GM21619 (cell line): ENCODE measurements at regions not wholly inside any gene's neighbourhood (a gene's known extent, or its start where the extent isn't known, plus 50 kb on each side); places are given as distances from the start of the nearest gene placed in this dataset.
A peak's percentile ranks its signal among the peaks of the same experiment; 100 is the strongest.
"Not testable (repeated sequence)": the region's sequence is repeated elsewhere in the genome, so short reads cannot be mapped to it uniquely, and the experiment has no call there.

Experiments used
- ATAC-seq: cut with Tn5 transposase; IDR thresholded peaks from one replicate; pipeline ENCODE4 v1.9.1; 2021; ENCODE audit not compliant: unreplicated experiment

- peak; percentile 77 for ATAC-seq
These were observed 517.4 kb downstream of the CCSER2 start for GRCh38 chr10:84845628-84846261.

DNA sequence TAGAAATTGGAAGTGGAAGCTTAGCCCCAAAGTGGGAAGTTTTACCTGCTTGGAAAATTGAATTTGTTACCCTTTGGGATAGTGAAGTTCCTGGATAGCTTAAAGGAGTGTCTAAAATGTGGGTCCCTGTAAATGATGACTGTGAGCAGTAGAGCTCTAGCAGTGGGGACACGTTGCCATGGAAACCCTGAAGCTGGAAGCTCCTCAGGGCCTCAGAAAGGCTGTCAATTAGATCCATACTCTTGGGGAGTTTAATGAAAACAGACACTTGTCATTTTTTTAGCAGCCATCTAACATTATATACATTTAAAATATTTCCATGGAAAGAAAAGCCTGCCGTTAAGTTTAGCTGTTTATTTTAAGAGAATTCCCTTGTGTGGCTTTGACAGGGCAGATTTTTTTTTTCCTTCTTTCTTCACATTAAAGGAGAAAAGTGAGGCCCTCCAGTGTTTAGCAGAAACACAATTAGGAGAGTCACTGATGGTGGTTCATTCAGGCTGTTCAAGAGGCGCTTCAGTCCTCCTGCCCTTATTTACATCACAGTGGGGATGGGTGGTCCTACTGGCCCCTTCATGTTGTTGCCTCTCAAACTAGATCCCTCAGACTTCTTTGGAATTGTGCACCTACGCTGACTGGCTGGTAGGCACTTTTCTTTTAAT lies 518.4 kb downstream of the CCSER2 start:
- ATAC-seq, result no peak

DNA sequence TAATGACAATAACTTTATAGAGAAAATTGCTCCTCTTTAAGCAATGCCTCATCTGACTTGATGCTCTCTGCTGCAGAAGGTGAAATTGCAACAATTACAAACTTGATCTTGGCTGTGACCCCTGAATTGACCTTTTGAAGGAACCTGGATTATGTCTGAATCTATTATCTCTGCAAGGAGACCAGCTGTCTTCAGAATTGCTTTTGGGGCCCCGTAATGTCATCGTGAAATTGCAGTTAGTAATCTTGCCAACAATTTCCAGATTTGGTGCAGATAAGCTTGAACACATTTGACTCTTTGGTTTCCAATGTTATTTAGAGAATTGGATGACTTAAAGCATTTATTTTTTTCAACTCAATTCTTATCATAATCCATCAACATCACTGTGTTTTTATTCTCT lies 520.6 kb downstream of the CCSER2 start:
- ATAC-seq, result no peak

DNA sequence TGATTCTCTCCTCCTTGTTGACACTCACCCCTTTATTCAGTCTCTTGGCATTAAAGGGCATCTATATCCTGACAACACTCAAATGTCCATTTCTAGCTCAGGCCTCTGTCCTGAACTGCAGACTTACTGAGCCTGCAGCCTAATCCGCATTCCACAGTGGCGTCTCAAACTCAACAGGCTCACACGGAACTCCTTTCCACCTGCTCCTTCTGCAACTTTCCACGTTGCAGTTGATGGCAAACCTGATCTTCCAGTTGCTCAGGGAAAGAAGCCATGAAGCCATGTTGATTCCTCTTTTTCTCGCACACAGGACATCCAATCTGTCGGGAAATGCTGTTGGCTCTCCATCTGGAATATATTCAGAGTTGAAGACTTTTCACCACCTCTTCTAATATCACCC lies 522.4 kb downstream of the CCSER2 start:
- ATAC-seq, result no peak

DNA sequence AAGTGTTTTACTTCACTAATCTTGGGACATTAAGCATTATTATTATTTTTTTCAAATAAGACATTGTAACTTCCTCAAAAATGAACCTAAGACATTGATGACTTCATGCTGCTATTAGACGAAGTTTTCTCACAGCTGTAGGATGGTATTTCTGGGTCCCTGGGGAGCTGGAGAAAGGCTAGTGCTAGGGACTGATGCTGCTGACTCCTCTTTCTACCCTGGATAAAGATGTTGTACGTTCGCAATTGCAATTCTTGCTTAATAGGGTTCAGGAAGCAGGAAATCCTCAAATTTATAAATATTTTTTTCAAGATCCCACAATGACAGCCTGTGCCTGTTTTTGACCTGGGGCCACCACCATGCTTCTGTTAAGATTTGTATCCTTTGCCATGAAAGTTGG lies 526.0 kb downstream of the CCSER2 start:
- no peak for ATAC-seq

- no peak for ATAC-seq
These were observed 532.5 kb downstream of the CCSER2 start for GRCh38 chr10:84860855-84861254.

DNA sequence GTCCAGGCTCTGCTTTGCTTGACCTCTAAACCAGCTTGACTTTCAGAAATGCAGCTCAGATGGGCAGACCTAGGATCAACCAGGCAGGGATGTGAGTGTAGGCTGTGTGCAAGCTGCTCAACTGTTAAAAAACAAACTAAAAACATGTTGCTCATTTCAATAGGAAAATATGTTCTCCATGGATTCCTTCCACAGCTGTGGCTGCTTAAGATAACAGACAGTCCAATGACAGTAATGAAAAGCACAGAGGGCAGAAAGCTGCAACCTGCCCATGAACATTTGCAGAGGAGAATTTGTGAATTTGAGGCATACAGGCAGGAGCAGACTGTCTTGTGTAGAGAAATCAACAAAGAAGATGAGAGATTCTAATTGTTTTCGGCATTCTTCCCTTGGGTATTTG lies 534.2 kb downstream of the CCSER2 start:
- no peak for ATAC-seq

DNA sequence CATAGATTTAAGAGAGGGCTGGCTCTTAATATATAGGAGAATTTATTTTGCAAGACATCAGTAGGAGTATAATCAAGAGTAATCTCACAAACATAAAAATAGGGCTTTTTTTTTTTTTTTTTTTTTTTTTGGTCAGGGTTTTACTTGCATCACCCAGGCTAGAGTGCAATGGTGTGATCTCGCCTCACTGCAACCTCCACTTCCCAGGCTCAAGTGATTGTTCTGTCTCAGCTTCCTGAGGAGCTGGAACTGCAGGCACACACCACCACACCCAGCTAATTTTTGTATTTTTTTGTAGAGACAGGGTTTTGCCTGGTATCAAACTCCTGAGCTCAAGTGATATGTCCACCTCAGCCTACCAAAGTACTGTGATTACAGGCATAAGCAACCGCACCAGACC lies 535.3 kb downstream of the CCSER2 start:
- ATAC-seq, result no peak

DNA sequence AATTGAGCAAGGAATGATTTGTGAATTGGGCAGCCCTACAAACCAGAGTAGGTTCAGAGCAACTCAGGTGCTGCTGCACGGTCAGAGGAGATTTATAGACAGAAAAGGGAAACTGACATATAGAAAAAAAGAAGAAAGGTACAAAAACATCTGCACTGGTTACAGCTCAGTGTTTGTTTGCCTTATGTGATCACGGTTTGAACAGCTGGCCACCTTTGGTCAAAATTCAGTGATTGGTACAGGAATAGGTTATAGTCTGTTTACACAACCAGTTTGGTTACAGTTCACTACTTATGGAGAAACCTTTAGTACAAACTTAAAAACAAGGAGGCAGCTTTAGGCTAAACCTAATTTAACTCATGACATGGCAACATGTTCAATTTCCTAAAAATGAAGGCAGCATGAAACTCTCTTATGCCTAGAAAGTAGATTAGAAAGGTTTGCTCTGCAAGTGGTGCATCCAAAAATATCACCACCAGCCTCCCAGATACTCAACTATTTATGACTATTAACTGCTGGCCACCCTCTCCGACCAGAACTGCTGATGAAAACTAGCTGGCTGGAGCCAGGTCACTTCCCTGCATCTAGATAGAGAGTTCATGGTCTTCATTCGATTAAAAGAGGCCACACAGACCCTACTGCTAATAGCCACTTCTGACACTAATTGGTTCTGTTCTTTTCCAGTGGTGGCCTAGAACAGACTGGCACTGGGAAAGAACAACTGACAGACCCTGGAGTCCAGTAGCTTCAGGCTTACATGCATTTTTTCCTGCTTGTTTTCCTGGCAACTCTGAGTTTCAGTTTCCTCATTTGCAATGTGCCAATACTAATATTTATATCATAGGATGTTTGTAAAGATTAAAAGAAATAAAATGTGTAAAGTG lies 548.0 kb downstream of the CCSER2 start:
- ATAC-seq, result no peak

GRCh38 chr10:84879991-84880390 lies 551.6 kb downstream of the CCSER2 start:
- ATAC-seq, result no peak

GRCh38 chr10:84881696-84882095 lies 553.3 kb downstream of the CCSER2 start:
- ATAC-seq, result not testable (repeated sequence)

DNA sequence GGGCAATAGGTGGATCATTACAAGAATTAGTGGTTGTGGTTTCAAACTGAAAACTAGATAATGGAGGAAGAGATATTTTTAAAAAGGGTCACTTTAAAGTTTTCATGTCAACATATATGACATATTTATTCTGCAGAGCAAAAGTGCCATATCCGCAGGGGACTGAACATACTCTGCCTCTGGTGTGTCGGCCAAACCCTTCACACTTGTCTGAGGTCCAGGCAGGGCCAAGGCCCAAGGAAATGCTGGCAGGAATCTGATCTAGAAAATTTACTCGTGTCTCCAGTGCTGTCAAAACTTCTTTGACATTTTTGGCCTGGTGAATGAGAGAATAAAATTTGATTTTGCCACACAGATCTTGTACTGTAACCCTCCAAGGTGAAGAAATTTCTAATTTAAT lies 562.3 kb downstream of the CCSER2 start:
- ATAC-seq, result no peak

DNA sequence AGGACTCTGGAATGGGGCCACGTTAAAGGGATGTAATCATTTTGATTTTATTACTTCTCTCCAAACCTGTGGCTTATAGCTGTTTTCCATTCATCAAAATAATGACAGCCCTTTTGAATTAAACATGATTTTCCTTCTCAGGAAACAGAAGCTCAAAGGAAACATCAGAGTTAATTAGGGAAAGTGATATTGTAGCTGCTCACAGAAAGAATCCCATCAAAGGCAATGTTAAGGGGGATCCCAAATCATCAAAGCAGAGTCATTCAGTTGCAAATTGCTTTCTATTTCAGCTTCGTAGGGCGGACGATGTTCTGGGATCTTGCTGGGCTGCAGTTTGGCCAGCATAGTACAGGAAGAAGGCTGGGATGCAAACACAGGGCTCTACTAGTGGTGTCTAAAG lies 563.2 kb downstream of the CCSER2 start:
- no peak for ATAC-seq

DNA sequence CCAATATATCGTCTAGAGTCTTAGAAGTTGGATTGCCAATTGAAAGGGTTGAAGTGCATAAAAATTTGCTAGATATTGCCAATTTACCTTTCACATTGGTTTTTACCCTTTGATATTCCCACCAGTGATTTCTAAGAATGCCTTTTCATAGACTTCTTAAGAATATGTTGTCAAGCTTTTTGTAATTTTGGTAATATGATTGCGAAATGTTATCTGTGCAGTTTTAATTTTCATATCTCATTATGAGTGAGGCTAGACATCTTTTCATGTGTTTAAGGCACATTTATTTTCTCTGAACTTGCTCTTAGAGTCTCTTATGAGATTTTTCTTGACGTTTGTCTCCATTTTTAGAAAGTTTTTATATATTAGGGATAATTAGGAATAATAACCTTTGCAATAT lies 567.2 kb downstream of the CCSER2 start:
- ATAC-seq, result no peak

DNA sequence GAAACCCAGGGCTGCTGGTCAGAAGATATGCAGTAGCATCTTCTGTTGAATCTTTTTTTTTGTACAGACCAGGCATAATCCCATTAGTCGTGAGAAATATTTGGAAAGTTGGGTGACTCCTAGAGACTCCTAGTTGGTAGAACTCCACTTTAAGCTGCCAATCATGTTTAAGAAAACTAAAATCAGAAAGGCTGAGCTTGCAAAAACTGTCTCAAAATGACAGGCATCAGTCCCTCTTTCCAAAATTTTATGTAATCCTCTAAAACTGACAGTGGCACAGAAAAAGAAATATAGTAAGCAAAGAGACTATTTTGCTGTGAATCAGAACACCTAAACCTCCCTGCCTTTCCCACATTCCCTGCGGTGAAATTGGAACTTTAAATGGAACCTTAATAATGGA lies 568.5 kb downstream of the CCSER2 start:
- no peak for ATAC-seq

DNA sequence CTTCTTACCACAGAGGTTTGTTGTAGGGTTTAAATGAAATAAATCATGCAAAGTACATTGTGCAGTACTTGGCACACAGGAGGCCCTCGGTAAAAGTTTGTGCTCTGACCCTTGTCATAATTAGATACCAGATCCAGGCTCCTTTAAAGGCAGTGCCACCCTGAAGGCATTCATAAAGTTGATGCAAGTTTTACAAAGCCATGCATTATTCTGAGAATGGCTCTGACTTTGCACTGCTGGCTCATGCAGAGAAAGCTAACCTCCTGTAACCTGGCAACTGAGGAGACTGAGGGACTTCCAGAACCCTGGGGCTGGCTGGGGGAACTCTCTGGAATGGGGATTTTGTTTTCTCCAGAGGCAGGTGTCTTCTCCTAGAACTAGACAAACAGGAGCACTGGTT lies 570.9 kb downstream of the CCSER2 start:
- ATAC-seq, result no peak

DNA sequence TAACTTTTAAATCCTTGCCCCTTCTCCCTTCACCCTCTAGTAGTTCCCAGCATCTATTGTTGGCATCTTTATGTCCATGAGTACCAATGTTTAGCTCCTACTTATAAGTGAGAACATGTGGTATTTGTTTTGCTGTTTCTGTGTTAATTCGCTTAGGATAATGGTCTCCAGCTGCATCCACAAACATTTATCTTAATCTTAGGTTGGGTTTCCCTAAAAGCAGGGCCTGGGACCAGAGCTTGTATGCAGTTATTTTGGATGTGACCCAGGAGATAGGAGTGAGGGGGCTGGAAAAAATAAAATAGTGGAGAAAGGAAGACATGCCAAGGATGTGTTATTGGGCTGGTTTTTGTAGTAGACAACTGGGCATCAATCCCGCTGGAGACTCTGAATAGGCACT lies 571.8 kb downstream of the CCSER2 start:
- no peak for ATAC-seq

DNA sequence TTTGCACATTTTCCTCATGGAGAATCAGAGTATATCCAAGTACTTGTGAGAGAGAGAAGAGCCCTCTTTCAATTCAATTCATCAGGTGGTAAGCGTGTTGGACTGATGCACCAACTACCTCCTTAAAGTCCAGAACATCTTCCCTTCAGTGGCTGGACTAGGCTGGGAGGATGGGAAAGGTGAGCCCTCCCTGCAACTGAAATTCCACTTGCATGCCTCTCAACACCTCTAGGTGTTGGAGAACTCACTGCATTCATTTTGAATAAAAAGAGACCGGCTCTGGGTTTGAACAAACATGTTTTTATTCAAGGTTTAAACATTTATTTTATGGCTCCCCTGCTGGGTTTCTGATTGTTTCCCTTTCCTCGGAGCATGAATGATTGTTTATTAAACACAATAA lies 573.5 kb downstream of the CCSER2 start:
- ATAC-seq, result no peak

DNA sequence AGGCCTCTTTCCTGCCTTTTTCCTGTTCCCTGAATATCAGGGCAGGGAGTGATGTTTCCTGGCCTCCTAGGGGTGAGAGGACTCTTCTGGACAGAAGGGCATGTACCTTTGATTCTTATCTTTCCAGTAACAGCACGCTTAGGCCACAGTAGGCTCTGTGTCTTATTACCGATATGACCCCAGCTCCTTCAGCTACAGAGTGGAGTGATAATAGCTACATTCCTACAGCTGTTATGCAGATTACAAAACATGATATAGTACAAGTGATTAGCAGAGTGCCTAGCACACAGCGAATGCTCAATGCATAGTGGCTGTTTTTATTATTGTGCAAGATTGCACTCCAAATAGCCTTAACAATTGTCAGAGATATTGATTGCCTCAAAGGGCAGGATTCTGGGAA lies 574.2 kb downstream of the CCSER2 start:
- no peak for ATAC-seq

- no peak for ATAC-seq
These were observed 574.9 kb downstream of the CCSER2 start for GRCh38 chr10:84903320-84903719.

GRCh38 chr10:84907461-84908009 lies 579.1 kb downstream of the CCSER2 start:
- no peak for ATAC-seq

- no peak for ATAC-seq
These were observed 580.1 kb downstream of the CCSER2 start for GRCh38 chr10:84908491-84908890.
